ENCODE measurements at regions not wholly inside any gene's neighbourhood (a gene's known extent, or its start where the extent isn't known, plus 50 kb on each side); places are given as distances from the start of the nearest gene placed in this dataset.

DNA sequence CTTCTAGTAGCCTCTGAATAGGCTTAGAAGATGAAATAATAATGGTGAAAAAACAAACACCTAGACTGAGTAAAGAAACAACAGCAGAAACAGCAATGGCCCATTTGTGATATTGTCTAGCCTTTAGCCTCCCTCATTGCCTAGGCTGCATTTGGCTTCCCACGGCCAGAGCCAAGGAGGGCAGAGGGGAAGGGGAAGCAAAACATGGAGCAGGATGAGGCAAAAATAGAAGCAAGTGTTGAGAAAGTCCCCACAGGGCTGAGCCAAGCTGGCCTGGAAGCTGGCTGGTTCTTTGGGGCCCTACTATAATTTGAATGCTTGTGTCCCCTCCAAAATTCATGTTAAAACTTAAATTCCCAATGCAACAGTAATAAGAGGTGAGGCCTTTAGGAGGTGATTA, 60.2 kb upstream of the KSR1 start:
- no peak for DNase-seq

DNA sequence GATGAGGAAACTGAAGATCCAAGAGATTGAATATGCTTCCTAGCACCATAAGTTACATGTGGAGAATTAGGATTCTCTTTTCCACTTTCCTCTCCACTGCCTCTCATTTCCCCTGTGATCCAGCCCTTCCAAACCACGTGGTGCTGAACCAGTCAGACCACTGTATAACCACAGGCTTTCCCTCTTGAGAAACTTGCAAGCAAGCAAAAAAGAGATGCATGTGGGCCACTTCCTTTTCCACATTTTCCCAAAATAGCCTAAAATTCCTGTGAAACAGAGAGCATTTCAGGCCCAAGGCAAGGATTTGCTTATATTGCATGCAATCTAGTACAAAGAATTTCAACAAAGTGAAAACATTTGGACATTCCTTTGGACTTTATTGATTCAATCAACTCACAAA, 59.3 kb upstream of the KSR1 start:
- DNase-seq, result no peak

DNA sequence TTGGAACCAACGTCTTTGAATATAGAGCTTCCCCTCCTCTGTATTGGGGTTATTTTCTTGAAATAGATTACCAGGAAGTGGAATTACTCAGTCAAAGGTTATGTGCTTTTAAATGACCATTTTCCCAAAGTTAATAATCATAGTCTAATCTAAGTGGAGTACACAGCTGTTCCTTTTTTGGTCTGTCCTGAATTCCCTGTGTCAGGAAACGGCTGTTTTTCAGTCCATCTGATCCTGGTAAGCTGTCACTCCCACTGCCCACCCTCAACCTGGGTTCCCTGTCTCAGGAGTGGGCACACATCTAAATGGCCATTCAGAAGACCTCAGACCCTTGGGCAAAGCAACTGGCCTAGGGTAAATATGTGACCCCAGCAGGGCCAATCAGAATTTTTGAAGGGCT, 57.6 kb upstream of the KSR1 start:
- DNase-seq, result no peak

DNA sequence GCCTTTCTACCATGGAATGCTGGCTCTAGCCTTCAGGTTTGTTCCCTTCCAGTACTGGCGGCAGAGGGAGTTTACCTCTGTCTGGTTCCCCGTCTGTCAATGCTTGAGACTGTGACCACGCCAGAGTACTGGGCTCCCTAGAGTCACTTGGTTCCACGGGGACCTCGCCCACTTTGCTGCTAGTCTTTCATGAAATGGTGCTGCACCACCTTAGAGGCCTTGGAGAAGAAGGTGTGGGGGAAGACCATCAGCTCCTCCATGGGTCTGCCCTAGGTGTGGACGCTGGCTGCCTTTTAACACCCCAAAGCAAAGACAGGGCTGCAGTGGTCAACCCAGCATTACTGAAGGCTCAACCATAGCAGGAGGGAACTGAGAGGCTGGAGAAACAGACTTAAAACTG, 55.3 kb upstream of the KSR1 start:
- no peak for DNase-seq

DNA sequence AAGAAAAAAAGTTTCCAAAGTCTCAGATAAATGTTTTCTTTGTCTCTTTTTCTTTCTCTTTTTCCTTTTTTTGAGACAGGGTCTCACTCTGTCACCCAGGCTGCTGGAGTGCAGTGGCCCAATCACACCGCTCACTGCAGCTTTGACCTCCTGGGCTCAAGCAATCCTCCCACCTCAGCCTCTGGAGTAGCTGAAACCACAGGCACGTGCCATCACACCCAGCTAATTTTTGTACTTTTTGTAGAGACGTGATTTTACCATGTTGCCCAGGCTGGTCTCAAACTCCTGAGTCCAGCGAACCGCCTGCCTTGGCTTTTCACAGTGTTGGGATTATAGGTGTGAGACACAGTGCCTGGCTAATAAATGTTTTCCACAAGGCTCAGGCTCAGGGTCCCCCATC, 53.3 kb upstream of the KSR1 start:
- DNase-seq, result no peak

DNA sequence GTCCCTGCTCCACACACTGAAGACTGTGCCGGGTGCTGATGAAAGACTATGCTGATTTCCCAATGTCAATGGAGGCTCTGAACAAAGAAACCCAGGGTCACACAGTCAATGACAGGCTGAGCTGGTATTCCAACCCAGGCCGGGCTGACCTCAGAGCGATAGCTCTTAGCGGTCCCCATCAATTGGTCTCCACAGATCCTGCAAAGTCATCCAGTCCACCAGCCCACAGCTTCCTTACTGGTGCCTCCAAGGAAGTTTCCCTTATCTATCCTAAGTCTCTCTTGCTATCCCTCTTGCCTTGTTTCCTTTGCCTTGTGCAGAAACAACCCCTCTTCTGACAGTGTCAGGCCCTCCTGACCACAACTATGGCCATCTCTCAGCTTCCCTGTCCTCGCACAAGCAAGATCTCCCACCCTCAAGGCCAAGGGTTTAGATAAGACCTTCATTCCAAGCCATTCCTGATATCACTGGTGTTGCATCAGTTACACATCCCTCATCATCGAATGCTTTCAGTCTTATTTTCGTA, 52.7 kb upstream of the KSR1 start:
- no peak for DNase-seq

DNA sequence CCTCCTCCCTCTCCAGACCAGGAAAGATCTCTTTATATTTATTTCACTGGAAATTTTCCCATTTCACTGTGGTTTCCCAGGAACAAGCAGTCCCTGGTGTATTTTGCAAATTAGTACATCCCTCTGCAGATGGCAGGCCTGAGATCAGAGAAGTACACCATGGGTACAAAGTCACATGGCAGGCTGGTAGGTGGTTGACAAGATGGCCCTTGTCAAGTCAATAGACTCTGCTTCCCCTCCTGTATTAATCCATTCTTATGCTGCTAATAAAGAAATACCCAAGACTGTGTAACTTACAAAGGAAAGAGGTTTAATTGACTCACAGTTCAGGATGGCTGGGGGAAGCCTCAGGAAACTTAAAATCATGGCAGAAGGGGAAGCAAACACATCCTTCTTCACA, 51.6 kb upstream of the KSR1 start:
- no peak for DNase-seq

Data from NCI-H2171 (cell line).